SK-N-SH treated with all-trans-retinoic acid at 6 μM for 48 hours (cell line): ENCODE measurements at regions not wholly inside any gene's neighbourhood (a gene's known extent, or its start where the extent isn't known, plus 50 kb on each side); places are given as distances from the start of the nearest gene placed in this dataset.

Experiments
- ARNTL ChIP-seq: fragments of 450-650 bp; formaldehyde crosslinking; IDR thresholded peaks from 2 replicates; pipeline ENCODE4 v1.5.0; 2020; ENCODE audit warnings: low read depth, mild to moderate bottlenecking, moderate library complexity, borderline replicate concordance
- BACH2 ChIP-seq: fragments of 250-450 bp; sonication (Bioruptor Pico); IDR thresholded peaks from 2 replicates; pipeline ENCODE4 v1.9.0; 2021; ENCODE audit warnings: mild to moderate bottlenecking, borderline replicate concordance
- GLIS3 ChIP-seq: fragments of 250-450 bp; sonication (Bioruptor Pico); IDR thresholded peaks from 2 replicates; pipeline ENCODE4 v1.5.0; 2020; ENCODE audit warnings: mild to moderate bottlenecking, moderate library complexity
- ISL1 ChIP-seq: fragments of 250-450 bp; sonication (Bioruptor Pico); IDR thresholded peaks from 2 replicates; pipeline ENCODE4 v2.1.2; 2022; ENCODE audit warnings: mild to moderate bottlenecking, moderate library complexity
- OSR1 ChIP-seq: fragments of 250-450 bp; sonication (Bioruptor Pico); IDR thresholded peaks from 2 replicates; pipeline ENCODE4 v1.8.0; 2022; ENCODE audit warnings: moderate library complexity, mild to moderate bottlenecking, inconsistent platforms
- PATZ1 ChIP-seq: fragments of 250-450 bp; sonication (Bioruptor Pico); IDR thresholded peaks from 2 replicates; pipeline ENCODE4 v1.8.0; 2020; ENCODE audit warnings: mild to moderate bottlenecking, moderate library complexity, borderline replicate concordance
- RARB ChIP-seq: fragments of 250-450 bp; sonication (Bioruptor Pico); IDR thresholded peaks from 2 replicates; pipeline ENCODE4 v1.8.0; 2021; ENCODE audit warnings: mild to moderate bottlenecking, moderate library complexity
- SNAI2 ChIP-seq: fragments of 250-450 bp; sonication (Bioruptor Pico); IDR thresholded peaks from 2 replicates; pipeline ENCODE4 v1.5.0; 2020; ENCODE audit warnings: mild to moderate bottlenecking, moderate library complexity
- TOX ChIP-seq: fragments of 250-450 bp; sonication (Bioruptor Pico); IDR thresholded peaks from 2 replicates; pipeline ENCODE4 v1.8.0; 2021; ENCODE audit warnings: mild to moderate bottlenecking, moderate library complexity, borderline replicate concordance
- ZFP30 ChIP-seq: fragments of 450-650 bp; formaldehyde crosslinking; IDR thresholded peaks from 2 replicates; pipeline ENCODE4 v1.5.0; 2022; ENCODE audit warnings: mild to moderate bottlenecking, moderate library complexity
- ZNF70 ChIP-seq: fragments of 450-650 bp; formaldehyde crosslinking; IDR thresholded peaks from 2 replicates; pipeline ENCODE4 v1.5.0; 2020; ENCODE audit warnings: mild to moderate bottlenecking, moderate library complexity
- ZNF8 ChIP-seq: fragments of 450-650 bp; formaldehyde crosslinking; IDR thresholded peaks from 2 replicates; pipeline ENCODE4 v1.5.0; 2020; ENCODE audit warnings: mild to moderate bottlenecking, moderate library complexity
- TF ChIP-seq, protein P1 (sequence below): fragments of 250-450 bp; sonication (Bioruptor Pico); IDR thresholded peaks from 2 replicates; pipeline ENCODE4 v1.8.0; 2021; ENCODE audit warnings: low read depth, mild to moderate bottlenecking, moderate library complexity, borderline replicate concordance
- TF ChIP-seq, protein P2 (sequence below): fragments of 250-450 bp; sonication (Bioruptor Pico); IDR thresholded peaks from 2 replicates; pipeline ENCODE4 v1.5.0; 2020; ENCODE audit warnings: mild to moderate bottlenecking, moderate library complexity

DNA sequence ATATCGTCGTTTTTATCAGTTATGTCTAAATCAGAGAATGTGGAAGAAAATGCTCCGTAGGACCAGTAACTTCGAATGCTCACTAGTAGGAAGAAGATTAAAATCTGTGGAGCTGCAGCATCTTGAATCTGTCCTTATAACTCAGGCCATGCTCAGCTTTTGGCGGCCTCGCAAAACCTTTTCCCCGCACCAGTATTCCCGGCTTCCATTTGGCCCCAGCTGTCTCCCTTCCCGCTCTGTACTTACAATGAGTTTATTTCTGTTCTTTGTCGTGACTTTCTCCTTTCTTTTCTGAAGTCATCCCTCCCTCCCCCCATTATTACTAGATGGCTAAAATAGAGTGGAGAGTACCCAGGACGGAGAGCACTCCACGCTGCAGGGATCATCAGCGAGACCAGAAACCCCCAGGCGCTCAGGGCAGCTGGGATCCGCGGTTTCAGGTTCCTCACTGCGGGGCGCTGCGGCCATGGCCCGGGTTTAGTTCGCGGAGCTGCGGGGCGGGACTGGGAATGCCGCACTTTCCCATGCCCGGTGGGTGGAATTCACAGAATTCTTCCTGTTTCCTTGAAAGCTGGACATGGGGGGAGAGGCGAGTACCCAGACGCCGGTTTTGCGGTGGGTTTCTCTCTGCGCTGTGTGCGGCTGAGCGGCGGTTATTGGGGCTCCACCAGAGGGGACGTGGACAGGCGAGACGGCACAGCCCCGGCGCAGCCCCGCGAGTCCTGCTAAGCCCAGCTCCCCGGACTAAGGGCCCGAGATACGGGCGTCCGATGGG lies 183.5 kb downstream of the POM121L12 start:
- no peak for TF ChIP-seq SNAI2 (CRISPR knock-in tag)
- TF ChIP-seq TOX (CRISPR knock-in tag) = no peak
- no peak for TF ChIP-seq ISL1 (CRISPR knock-in tag)
- no peak for TF ChIP-seq ZNF70 (CRISPR knock-in tag)
- TF ChIP-seq ZNF8 (CRISPR knock-in tag) = no peak
- no peak for TF ChIP-seq ZFP30 (CRISPR knock-in tag)
- TF ChIP-seq, protein P1, sequence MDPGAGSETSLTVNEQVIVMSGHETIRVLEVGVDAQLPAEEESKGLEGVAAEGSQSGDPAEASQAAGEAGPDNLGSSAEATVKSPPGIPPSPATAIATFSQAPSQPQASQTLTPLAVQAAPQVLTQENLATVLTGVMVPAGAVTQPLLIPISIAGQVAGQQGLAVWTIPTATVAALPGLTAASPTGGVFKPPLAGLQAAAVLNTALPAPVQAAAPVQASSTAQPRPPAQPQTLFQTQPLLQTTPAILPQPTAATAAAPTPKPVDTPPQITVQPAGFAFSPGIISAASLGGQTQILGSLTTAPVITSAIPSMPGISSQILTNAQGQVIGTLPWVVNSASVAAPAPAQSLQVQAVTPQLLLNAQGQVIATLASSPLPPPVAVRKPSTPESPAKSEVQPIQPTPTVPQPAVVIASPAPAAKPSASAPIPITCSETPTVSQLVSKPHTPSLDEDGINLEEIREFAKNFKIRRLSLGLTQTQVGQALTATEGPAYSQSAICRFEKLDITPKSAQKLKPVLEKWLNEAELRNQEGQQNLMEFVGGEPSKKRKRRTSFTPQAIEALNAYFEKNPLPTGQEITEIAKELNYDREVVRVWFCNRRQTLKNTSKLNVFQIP = no peak
- TF ChIP-seq, protein P2, sequence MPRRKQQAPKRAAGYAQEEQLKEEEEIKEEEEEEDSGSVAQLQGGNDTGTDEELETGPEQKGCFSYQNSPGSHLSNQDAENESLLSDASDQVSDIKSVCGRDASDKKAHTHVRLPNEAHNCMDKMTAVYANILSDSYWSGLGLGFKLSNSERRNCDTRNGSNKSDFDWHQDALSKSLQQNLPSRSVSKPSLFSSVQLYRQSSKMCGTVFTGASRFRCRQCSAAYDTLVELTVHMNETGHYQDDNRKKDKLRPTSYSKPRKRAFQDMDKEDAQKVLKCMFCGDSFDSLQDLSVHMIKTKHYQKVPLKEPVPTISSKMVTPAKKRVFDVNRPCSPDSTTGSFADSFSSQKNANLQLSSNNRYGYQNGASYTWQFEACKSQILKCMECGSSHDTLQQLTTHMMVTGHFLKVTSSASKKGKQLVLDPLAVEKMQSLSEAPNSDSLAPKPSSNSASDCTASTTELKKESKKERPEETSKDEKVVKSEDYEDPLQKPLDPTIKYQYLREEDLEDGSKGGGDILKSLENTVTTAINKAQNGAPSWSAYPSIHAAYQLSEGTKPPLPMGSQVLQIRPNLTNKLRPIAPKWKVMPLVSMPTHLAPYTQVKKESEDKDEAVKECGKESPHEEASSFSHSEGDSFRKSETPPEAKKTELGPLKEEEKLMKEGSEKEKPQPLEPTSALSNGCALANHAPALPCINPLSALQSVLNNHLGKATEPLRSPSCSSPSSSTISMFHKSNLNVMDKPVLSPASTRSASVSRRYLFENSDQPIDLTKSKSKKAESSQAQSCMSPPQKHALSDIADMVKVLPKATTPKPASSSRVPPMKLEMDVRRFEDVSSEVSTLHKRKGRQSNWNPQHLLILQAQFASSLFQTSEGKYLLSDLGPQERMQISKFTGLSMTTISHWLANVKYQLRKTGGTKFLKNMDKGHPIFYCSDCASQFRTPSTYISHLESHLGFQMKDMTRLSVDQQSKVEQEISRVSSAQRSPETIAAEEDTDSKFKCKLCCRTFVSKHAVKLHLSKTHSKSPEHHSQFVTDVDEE (CRISPR knock-in tag) = no peak
- no peak for TF ChIP-seq BACH2
- no peak for TF ChIP-seq GLIS3
- TF ChIP-seq ARNTL (CRISPR knock-in tag) = no peak
- TF ChIP-seq PATZ1 (CRISPR knock-in tag) = no peak
- TF ChIP-seq OSR1 (CRISPR knock-in tag) = no peak
- no peak for TF ChIP-seq RARB (CRISPR knock-in tag)
